Osteocyte (in vitro differentiated cells): ENCODE measurements at regions not wholly inside any gene's neighbourhood (a gene's known extent, or its start where the extent isn't known, plus 50 kb on each side); places are given as distances from the start of the nearest gene placed in this dataset.

Experiments
- DNase-seq: peaks from one replicate; pipeline ENCODE4 v3.0.0; 2021; ENCODE audit warnings: mixed read lengths; ENCODE audit not compliant: unreplicated experiment; ENCODE audit errors: extremely low spot score
- H3K27ac Mint-ChIP-seq: one replicate; pipeline ENCODE4 v1.8.0; 2021; ENCODE audit warnings: mild to moderate bottlenecking, mixed read lengths; ENCODE audit not compliant: unreplicated experiment
- H3K27me3 Mint-ChIP-seq: one replicate; pipeline ENCODE4 v1.8.0; 2021; ENCODE audit warnings: mixed read lengths; ENCODE audit not compliant: unreplicated experiment
- H3K36me3 Mint-ChIP-seq: one replicate; pipeline ENCODE4 v1.8.0; 2021; ENCODE audit warnings: mixed read lengths; ENCODE audit not compliant: unreplicated experiment
- H3K4me1 Mint-ChIP-seq: one replicate; pipeline ENCODE4 v1.8.0; 2021; ENCODE audit warnings: mixed read lengths; ENCODE audit not compliant: unreplicated experiment
- H3K4me3 Mint-ChIP-seq: one replicate; pipeline ENCODE4 v1.8.0; 2021; ENCODE audit warnings: mild to moderate bottlenecking, moderate library complexity, mixed read lengths; ENCODE audit not compliant: unreplicated experiment
- H3K9me3 Mint-ChIP-seq: one replicate; pipeline ENCODE4 v1.8.0; 2021; ENCODE audit warnings: mixed read lengths; ENCODE audit not compliant: unreplicated experiment
- TF ChIP-seq, protein P1 (sequence below): fragments of 200-600 bp; sonication (generic); IDR thresholded peaks from 2 replicates; pipeline ENCODE4 v1.5.0; 2021; ENCODE audit warnings: antibody characterized with exemption, mild to moderate bottlenecking, moderate library complexity

DNA sequence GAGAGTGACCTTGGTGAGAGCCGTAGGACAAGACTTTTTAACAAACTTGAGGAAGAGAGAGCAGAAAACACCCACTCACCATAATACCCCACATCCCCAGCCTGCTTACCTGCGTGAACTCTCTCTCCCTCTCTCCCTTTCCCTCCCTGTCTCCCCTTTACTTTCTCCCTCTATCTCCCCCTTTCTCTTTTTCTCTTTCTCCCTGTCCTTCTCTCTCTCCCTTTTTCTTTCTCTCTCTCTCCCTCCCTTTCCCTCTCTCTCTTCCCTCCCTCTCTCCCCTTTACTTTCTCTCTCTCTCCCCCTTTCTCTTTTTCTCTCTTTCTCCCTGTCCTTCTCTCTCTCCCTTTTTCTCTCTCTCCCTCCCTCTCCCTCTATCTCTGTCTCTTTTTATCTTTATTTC is 464.0 kb upstream of the AUTS2 start:
- Mint-ChIP-seq H3K9me3 (peaks cover 16% of the 10 kb centered on the region), H3K36me3 (peaks cover 3% of the 10 kb centered on the region), H3K27me3 (peaks cover 26% of the 10 kb centered on the region), H3K4me3 (no peak overlapping the region), H3K4me1 (no peaks in the 10 kb centered on the region), H3K27ac (no peak overlapping the region)
- no peak for DNase-seq
- TF ChIP-seq, protein P1, sequence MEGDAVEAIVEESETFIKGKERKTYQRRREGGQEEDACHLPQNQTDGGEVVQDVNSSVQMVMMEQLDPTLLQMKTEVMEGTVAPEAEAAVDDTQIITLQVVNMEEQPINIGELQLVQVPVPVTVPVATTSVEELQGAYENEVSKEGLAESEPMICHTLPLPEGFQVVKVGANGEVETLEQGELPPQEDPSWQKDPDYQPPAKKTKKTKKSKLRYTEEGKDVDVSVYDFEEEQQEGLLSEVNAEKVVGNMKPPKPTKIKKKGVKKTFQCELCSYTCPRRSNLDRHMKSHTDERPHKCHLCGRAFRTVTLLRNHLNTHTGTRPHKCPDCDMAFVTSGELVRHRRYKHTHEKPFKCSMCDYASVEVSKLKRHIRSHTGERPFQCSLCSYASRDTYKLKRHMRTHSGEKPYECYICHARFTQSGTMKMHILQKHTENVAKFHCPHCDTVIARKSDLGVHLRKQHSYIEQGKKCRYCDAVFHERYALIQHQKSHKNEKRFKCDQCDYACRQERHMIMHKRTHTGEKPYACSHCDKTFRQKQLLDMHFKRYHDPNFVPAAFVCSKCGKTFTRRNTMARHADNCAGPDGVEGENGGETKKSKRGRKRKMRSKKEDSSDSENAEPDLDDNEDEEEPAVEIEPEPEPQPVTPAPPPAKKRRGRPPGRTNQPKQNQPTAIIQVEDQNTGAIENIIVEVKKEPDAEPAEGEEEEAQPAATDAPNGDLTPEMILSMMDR: no peak

DNA sequence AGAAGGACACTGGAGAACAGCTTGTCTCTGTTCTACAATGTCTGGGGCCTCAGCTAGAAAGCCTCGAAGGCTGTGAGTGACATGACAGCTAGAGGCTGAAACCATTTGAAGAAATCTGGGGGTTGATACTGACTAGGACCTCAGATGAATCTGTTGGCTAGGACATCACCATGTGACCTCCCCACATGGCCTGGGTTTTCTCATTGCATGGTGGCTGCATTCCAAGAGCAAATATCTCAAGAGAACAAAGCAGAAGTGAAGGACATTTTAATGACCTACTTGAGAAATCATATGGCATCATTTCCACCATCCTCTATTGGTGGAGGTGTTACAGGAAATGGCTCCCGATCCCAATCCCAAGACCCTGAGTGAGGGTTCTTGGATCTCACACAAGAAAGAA is 450.6 kb upstream of the AUTS2 start:
- Mint-ChIP-seq H3K27me3 (peaks cover 16% of the 10 kb centered on the region), H3K4me1 (no peaks in the 10 kb centered on the region)

DNA sequence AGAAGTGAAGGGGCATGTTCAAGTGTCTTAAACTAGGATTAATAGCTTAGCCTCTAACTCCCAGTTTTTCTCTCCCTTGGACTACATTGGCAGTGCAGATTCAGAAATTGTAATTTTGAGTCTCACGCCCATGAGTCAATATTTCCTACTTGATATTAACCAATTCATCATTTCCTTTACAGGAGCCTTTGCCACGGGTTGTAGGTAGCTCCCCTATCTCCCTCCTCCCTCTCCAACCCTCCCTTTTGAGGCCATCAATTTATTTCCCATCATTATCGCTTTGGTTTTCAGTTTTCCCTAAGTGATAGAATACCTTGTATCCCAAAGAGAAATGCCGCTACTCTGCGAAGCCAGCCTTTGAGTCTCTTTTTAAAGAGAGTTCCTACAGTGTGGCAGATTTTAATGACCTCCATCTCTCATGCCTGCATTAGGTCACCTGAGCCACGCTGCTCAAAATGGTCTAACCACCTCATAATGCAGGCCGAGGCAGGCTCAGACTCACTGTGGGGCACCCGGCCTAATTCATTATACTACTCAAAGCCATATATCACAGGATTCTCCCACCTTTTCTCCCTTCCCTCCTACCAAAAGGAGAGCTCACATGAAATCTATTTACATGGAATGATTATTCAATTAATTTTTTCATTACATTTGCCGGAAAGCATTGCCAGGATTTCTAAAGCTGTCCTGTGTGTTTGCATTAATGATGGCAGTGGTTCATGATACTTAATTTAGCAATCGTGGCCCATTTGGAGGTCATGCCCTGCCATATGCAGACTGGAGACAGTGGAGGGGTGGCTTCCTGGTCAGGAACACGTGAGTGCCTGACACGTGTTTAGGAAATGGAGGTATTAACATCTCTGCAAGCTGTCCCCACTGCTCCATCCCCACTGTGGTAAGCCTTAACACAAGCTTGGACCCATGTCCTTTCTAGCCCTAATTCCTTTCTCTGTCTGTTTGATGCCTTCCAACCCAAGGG is 448.2 kb upstream of the AUTS2 start:
- Mint-ChIP-seq H3K4me3 (no peak overlapping the region), H3K36me3 (no peaks in the 10 kb centered on the region), H3K4me1 (no peaks in the 10 kb centered on the region), H3K27me3 (peaks cover 17% of the 10 kb centered on the region), H3K9me3 (peaks cover 6% of the 10 kb centered on the region), H3K27ac (no peak overlapping the region)
- no peak for DNase-seq
- TF ChIP-seq, protein P1: no peak

More for the DNA sequence above, 450.6 kb upstream of the AUTS2 start:
- Mint-ChIP-seq H3K27ac (no peak overlapping the region), H3K4me3 (no peak overlapping the region), H3K36me3 (no peaks in the 10 kb centered on the region), H3K9me3 (peaks cover 6% of the 10 kb centered on the region)
- TF ChIP-seq, protein P1: no peak
- no peak for DNase-seq

DNA sequence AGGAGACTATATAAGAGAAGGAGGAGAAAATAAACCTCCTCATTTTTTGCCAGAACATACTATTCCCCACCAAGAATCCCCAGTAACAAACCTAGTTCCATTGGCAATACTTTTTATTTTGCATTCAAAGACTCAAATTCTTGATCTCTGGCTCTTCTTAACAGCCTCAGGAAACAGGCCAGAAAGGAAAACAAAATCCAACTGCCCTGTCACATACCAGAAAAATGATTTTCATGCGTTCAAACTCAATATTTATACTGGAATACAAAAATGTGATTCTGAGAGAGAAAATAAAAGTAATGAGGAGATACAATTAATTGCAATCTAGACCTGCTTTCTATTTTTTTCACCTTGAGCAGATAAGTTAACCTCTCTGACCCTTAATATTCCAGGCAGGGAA is 435.9 kb upstream of the AUTS2 start:
- DNase-seq: no peak
- Mint-ChIP-seq H3K4me1 (peaks cover 33% of the 10 kb centered on the region), H3K9me3 (peaks cover 3% of the 10 kb centered on the region), H3K27ac (peak overlapping the region; percentile 50), H3K36me3 (no peaks in the 10 kb centered on the region), H3K4me3 (no peak overlapping the region), H3K27me3 (peaks cover 7% of the 10 kb centered on the region)
- TF ChIP-seq, protein P1: no peak

DNA sequence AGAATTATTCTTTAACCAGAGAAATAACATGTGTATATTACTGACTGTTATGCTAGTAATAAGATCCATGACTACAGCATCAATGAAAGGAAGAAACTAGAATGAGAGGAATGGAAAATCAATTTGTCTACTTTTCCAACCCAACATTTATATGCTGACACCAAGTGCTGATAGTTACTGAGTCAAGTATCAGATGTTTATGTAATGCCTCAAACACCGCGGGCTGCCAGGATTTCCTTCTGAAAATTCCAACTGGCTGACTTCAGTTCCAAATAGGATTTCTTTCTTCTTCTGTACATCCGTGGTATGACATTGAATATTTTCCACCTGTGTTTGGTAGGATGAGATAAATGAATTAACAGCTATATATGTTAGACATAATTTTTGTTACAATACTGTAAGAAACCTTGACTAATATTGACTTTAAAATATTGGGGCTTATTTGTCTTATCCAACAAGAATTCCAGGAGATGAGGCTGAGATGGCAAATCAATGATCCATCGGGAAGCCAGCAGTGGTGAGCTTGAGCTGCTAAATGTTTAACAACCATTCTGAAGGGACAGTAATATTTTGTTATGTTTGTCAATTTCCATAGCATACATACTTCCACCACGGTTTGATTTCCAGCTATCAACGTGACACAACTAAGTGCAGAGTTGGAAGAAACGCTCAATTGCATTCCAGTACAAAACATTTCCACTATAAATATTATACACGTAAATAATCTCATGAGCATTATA is 435.2 kb upstream of the AUTS2 start:
- Mint-ChIP-seq H3K4me3 (no peak overlapping the region), H3K9me3 (peaks cover 3% of the 10 kb centered on the region), H3K27me3 (peaks cover 4% of the 10 kb centered on the region), H3K4me1 (peaks cover 33% of the 10 kb centered on the region), H3K36me3 (no peaks in the 10 kb centered on the region), H3K27ac (peak overlapping the region; percentile 52)
- TF ChIP-seq, protein P1: no peak
- no peak for DNase-seq
